CD14-positive monocyte (primary cell): ENCODE measurements at regions not wholly inside any gene's neighbourhood (a gene's known extent, or its start where the extent isn't known, plus 50 kb on each side); places are given as distances from the start of the nearest gene placed in this dataset.

Experiments
- DNase-seq, 3 donors: peaks; one replicate each; pipeline ENCODE4 v3.0.0-alpha.2; 2011 to 2022
- H2AFZ ChIP-seq: 2 replicates; pipeline ENCODE4 v1.6.0; 2012; ENCODE audit warnings: mild to moderate bottlenecking, low read depth, low read length, inconsistent platforms; ENCODE audit not compliant: insufficient read depth, poor library complexity, severe bottlenecking
- H3K27ac ChIP-seq, 2 donors: 1 replicate in 1 of 2; 2 replicates in 1 of 2; pipeline ENCODE4 v1.5.1; 2012 to 2013; ENCODE audit warnings: low read length in 2 of 2, control low read depth in 1 of 2, inconsistent platforms in 1 of 2, low read depth in 1 of 2, mild to moderate bottlenecking in 1 of 2
- H3K27me3 ChIP-seq, 2 donors: one replicate each; pipeline versions ENCODE4 v1.6.0 to v1.6.1; 2011 to 2013; ENCODE audit warnings: low read length in 2 of 2; ENCODE audit not compliant: control insufficient read depth in 2 of 2, insufficient read depth in 2 of 2
- H3K36me3 ChIP-seq, 2 donors: replicated peaks in 1 of 2; 1 replicate in 1 of 2; 2 replicates in 1 of 2; pipeline versions ENCODE4 v1.5.1 to v1.6.1; 2012 to 2013; ENCODE audit warnings: low read length in 2 of 2, control low read depth in 1 of 2, inconsistent platforms in 1 of 2, mild to moderate bottlenecking in 1 of 2; ENCODE audit not compliant: insufficient read depth in 2 of 2, control insufficient read depth in 1 of 2
- H3K4me1 ChIP-seq, 2 donors: 1 replicate in 1 of 2; 2 replicates in 1 of 2; pipeline versions ENCODE4 v1.5.1 to v1.6.1; 2012 to 2013; ENCODE audit warnings: low read length in 2 of 2, control low read depth in 1 of 2, inconsistent platforms in 1 of 2, mild to moderate bottlenecking in 1 of 2, moderate library complexity in 1 of 2; ENCODE audit not compliant: insufficient read depth in 2 of 2, control insufficient read depth in 1 of 2
- H3K4me2 ChIP-seq: replicated peaks from 2 replicates; pipeline ENCODE3; 2012; ENCODE audit warnings: low read length, moderate library complexity, mild to moderate bottlenecking; ENCODE audit not compliant: poor library complexity, severe bottlenecking; ENCODE audit errors: extremely low read depth
- H3K4me3 ChIP-seq, 3 experiments: fragments of 200-600 bp in 1 of 3; sonication (generic) in 1 of 3; replicated peaks in 1 of 3; 1 replicate in 2 of 3; 2 replicates in 1 of 3; pipeline ENCODE4 v1.5.1; 2011 to 2013; ENCODE audit warnings: low read length in 3 of 3, mild to moderate bottlenecking in 3 of 3, control low read depth in 2 of 3, low read depth in 2 of 3, inconsistent platforms in 1 of 3, moderate library complexity in 1 of 3
- H3K79me2 ChIP-seq: 2 replicates; pipeline ENCODE4 v1.6.0; 2012; ENCODE audit warnings: mild to moderate bottlenecking, control low read depth, inconsistent platforms, low read length, moderate library complexity; ENCODE audit not compliant: insufficient read depth
- H3K9ac ChIP-seq: 2 replicates; pipeline ENCODE4 v1.6.0; 2017; ENCODE audit warnings: low read length, mild to moderate bottlenecking; ENCODE audit not compliant: insufficient read depth, poor library complexity, severe bottlenecking
- H3K9me3 ChIP-seq, 2 donors: replicated peaks in 1 of 2; 1 replicate in 1 of 2; 2 replicates in 1 of 2; pipeline versions ENCODE4 v1.5.1 to v1.6.1; 2012 to 2013; ENCODE audit warnings: low read length in 2 of 2, control low read depth in 1 of 2; ENCODE audit not compliant: control insufficient read depth in 1 of 2, insufficient read depth in 1 of 2
- H4K20me1 ChIP-seq: 2 replicates; pipeline ENCODE4 v1.6.0; 2012; ENCODE audit warnings: mild to moderate bottlenecking, low read length, control low read depth, moderate library complexity; ENCODE audit not compliant: insufficient read depth
- H3K27ac Mint-ChIP-seq, 7 donors: one replicate each; pipeline ENCODE4 v1.8.0; 2020; ENCODE audit warnings: mild to moderate bottlenecking in 7 of 7, mixed read lengths in 7 of 7, moderate library complexity in 6 of 7, inconsistent platforms in 2 of 7
- H3K27me3 Mint-ChIP-seq, 3 donors: one replicate each; pipeline ENCODE4 v1.8.0; 2021 to 2022; ENCODE audit warnings: low read depth in 3 of 3, mild to moderate bottlenecking in 3 of 3, mixed read lengths in 3 of 3, moderate library complexity in 3 of 3, inconsistent platforms in 1 of 3
- H3K36me3 Mint-ChIP-seq, 2 donors: one replicate each; pipeline ENCODE4 v1.8.0; 2020; ENCODE audit warnings: mixed read lengths in 2 of 2, inconsistent platforms in 1 of 2, mild to moderate bottlenecking in 1 of 2
- H3K4me1 Mint-ChIP-seq: one replicate; pipeline ENCODE4 v1.8.0; 2020; ENCODE audit warnings: mild to moderate bottlenecking, mixed read lengths
- H3K4me3 Mint-ChIP-seq, 2 donors: one replicate each; pipeline ENCODE4 v1.8.0; 2020; ENCODE audit warnings: mild to moderate bottlenecking in 2 of 2, mixed read lengths in 2 of 2, moderate library complexity in 1 of 2
- H3K9me3 Mint-ChIP-seq, 7 donors: one replicate each; pipeline ENCODE4 v1.8.0; 2020 to 2022; ENCODE audit warnings: mixed read lengths in 7 of 7, mild to moderate bottlenecking in 6 of 7, moderate library complexity in 6 of 7, inconsistent platforms in 2 of 7
- CTCF ChIP-seq: fragments of 200-600 bp; IDR thresholded peaks from one replicate; pipeline ENCODE4 v1.8.0; 2022; ENCODE audit warnings: antibody characterized with exemption, mild to moderate bottlenecking
- WGBS: methylation state at CpG from one replicate; pipeline ENCODE4 v1.1.5; 2013; ENCODE audit warnings: missing lambda C conversion rate; ENCODE audit not compliant: insufficient coverage; 5-methylcytosine and 5-hydroxymethylcytosine counted together
- intact Hi-C, 2 donors: fragments of 100-400 bp; cut with micrococcal nuclease; formaldehyde crosslinking; loops; one replicate each; pipeline versions ENCODE4 v1.15.0 to v1.15.1; 2023

DNA sequence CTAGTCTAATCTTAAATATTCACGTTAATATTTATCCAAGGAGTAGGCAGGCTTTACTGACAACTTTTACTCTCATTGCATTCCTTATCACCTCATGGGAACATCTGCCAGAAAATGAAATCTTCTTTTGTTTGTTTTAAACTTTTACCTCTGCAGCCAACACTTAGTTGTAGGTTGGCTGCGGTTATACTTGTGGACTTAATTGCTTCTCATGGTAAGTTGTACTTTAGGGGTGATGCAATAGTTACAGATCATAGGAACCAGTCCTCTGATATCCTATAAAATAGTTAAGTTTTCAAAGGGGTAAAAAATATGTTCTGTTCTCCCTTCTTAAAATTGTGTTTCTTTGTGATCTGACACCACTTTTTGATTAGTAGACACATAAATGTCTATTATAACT, 321.9 kb downstream of the ZPLD1 start:
- no peak overlapping the region for H3K4me2 ChIP-seq
- H2AFZ ChIP-seq: no peak overlapping the region
- peaks cover 0 to 2% (median 0%) of the 10 kb centered on the region in 3 donors for H3K27me3 Mint-ChIP-seq
- DNase-seq: no peak
- no peak overlapping the region for H3K27ac Mint-ChIP-seq
- intact Hi-C loops: no loop called here
- no peaks in the 10 kb centered on the region for H3K79me2 ChIP-seq
- no CpG with 5 or more reads among the region's 2 CpGs for WGBS
- H3K4me3 ChIP-seq: no peak overlapping the region
- no peaks in the 10 kb centered on the region for H3K36me3 Mint-ChIP-seq
- no peaks in the 10 kb centered on the region for H4K20me1 ChIP-seq
- no peaks in the 10 kb centered on the region for H3K27me3 ChIP-seq
- no peak overlapping the region for H3K27ac ChIP-seq
- peaks cover 0 to 4% (median 2%) of the 10 kb centered on the region in 7 donors for H3K9me3 Mint-ChIP-seq
- no peaks in the 10 kb centered on the region for H3K36me3 ChIP-seq
- no peak overlapping the region for H3K9ac ChIP-seq
- no peak overlapping the region for H3K4me3 Mint-ChIP-seq
- peaks cover 3 to 5% of the 10 kb centered on the region in 2 donors for H3K9me3 ChIP-seq
- H3K4me1 Mint-ChIP-seq: no peaks in the 10 kb centered on the region
- TF ChIP-seq CTCF: no peak
- H3K4me1 ChIP-seq: no peaks in the 10 kb centered on the region

DNA sequence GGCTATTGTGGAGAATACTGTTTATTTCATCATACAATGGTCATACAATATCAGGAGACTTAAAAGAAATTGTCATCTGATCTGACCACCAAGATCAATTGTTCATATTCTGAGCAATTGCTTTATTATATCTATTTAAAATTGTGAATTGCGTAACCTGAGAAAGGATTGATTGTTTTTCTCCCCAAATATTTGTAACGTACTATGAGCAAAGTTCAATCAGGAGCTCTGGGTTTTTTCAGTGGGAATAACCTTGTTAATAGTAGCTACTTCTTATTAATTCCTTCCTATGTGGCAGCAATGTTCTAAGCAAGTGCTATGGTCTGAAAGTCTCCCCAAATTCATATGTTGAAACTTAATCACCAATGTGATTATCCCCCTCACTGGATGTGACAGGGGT, 323.1 kb downstream of the ZPLD1 start:
- Histone ChIP-seq H3K27ac (no peak overlapping the region), H3K4me3 (no peak overlapping the region), H3K27me3 (no peaks in the 10 kb centered on the region), H3K36me3 (no peaks in the 10 kb centered on the region), H4K20me1 (no peaks in the 10 kb centered on the region), H3K4me2 (no peak overlapping the region), H3K9me3 (peaks cover 3 to 5% of the 10 kb centered on the region in 2 donors), H3K79me2 (no peaks in the 10 kb centered on the region), H3K4me1 (no peaks in the 10 kb centered on the region), H2AFZ (no peak overlapping the region), H3K9ac (no peak overlapping the region)
- Mint-ChIP-seq H3K4me3 (no peak overlapping the region), H3K27ac (no peak overlapping the region), H3K9me3 (peaks cover 0 to 4% (median 2%) of the 10 kb centered on the region in 7 donors), H3K4me1 (no peaks in the 10 kb centered on the region), H3K27me3 (peaks cover 0 to 2% (median 0%) of the 10 kb centered on the region in 3 donors), H3K36me3 (no peaks in the 10 kb centered on the region)
- intact Hi-C loops: no loop called here
- TF ChIP-seq CTCF: no peak
- no peak for DNase-seq
- WGBS: no CpG with 5 or more reads among the region's 2 CpGs
